OCI-LY3 (cell line): ENCODE measurements at regions not wholly inside any gene's neighbourhood (a gene's known extent, or its start where the extent isn't known, plus 50 kb on each side); places are given as distances from the start of the nearest gene placed in this dataset.

Source experiments
- EZH2phosphoT487 ChIP-seq: fragments of 200-600 bp; shearing (Covaris generic); IDR thresholded peaks from 2 replicates; pipeline ENCODE4 v1.6.1; 2018; ENCODE audit warnings: antibody characterized with exemption, mixed run types, low read depth
- TF ChIP-seq, protein P1 (sequence below): fragments of 200-600, 300-600 bp; sonication (generic); IDR thresholded peaks from 2 replicates; pipeline ENCODE4 v1.5.1; 2014; ENCODE audit warnings: antibody characterized with exemption, low read length, low read depth

DNA sequence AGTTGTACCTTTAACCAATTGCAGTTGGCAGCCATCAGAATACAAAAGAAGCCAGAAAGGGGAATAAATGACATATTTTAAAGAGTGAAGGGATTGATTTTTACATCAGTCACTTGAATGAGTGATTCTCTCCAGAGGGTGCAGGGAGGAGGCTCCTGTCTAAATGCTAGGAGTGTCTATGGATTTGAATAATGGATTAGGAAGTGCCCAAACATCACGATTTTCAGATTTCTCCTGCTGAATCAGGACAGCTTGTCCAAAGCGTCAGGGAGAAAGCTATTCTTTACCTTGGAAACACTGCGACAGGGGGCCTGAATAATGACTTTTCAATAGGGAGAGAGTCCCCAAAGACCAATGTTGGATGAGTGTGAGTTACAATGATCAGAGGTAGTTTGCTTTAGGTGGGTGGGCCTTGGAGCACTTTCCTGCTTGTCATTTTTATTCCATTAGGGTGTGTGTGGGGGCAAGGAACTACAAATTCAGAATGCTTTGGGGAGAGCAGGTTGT is 735.5 kb downstream of the KCNA4 start:
- TF ChIP-seq, protein P1, sequence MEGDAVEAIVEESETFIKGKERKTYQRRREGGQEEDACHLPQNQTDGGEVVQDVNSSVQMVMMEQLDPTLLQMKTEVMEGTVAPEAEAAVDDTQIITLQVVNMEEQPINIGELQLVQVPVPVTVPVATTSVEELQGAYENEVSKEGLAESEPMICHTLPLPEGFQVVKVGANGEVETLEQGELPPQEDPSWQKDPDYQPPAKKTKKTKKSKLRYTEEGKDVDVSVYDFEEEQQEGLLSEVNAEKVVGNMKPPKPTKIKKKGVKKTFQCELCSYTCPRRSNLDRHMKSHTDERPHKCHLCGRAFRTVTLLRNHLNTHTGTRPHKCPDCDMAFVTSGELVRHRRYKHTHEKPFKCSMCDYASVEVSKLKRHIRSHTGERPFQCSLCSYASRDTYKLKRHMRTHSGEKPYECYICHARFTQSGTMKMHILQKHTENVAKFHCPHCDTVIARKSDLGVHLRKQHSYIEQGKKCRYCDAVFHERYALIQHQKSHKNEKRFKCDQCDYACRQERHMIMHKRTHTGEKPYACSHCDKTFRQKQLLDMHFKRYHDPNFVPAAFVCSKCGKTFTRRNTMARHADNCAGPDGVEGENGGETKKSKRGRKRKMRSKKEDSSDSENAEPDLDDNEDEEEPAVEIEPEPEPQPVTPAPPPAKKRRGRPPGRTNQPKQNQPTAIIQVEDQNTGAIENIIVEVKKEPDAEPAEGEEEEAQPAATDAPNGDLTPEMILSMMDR, result no peak
- TF ChIP-seq EZH2phosphoT487, result no peak
